PC-9 (cell line): ENCODE measurements at regions not wholly inside any gene's neighbourhood (a gene's known extent, or its start where the extent isn't known, plus 50 kb on each side); places are given as distances from the start of the nearest gene placed in this dataset.

ENCODE experiments used
- BruUV-seq: library from RNA; stranded (reverse); fragments of 400-500 nt; replicated peaks from 2 replicates; lab custom pipeline; 2021; lab: Mats Ljungman, UMichigan
- CTCF ChIA-PET: fragments of 300-600 bp; sonication (Branson Sonifier 250); formaldehyde crosslinking; loops from one replicate; lab custom pipeline; 2022; ENCODE audit warnings: antibody characterized with exemption; lab: Charles Lee
- POLR2A ChIA-PET: fragments of 300-600 bp; sonication (Branson Sonifier 250); formaldehyde crosslinking; loops from one replicate; lab custom pipeline; 2022; ENCODE audit warnings: antibody characterized with exemption; ENCODE audit not compliant: unreplicated experiment; lab: Charles Lee
- DNase-seq, 2 experiments: peaks; one replicate each; pipeline versions ENCODE4 v3.0.0 to v3.0.0-alpha.2; 2015 to 2022; ENCODE audit warnings: mixed read lengths in 1 of 2
- H2AFZ ChIP-seq: fragments of 200-600 bp; sonication (generic); 2 replicates; pipeline ENCODE4 v1.8.1; 2017; ENCODE audit warnings: antibody characterized with exemption
- H3F3A ChIP-seq: fragments of 200-600 bp; sonication (generic); 2 replicates; pipeline ENCODE4 v1.8.1; 2017; ENCODE audit warnings: antibody characterized with exemption, mild to moderate bottlenecking, low read depth; ENCODE audit not compliant: insufficient read depth
- H3K27ac ChIP-seq: fragments of 200-600 bp; sonication (generic); 2 replicates; pipeline ENCODE4 v1.6.1; 2016; ENCODE audit warnings: mixed run types
- H3K27me3 ChIP-seq: fragments of 200-600 bp; sonication (generic); 2 replicates; pipeline ENCODE4 v1.6.1; 2016; ENCODE audit warnings: low read depth, mixed run types; ENCODE audit not compliant: insufficient read depth
- H3K36me3 ChIP-seq: fragments of 200-600 bp; sonication (generic); 2 replicates; pipeline ENCODE4 v1.6.1; 2016; ENCODE audit warnings: low read depth, mixed run types
- H3K4me1 ChIP-seq: fragments of 200-600 bp; sonication (generic); replicated peaks from 2 replicates; pipeline ENCODE4 v1.6.1; 2016; ENCODE audit warnings: mixed run types; ENCODE audit not compliant: insufficient read depth
- H3K4me2 ChIP-seq: fragments of 200-600 bp; sonication (generic); 2 replicates; pipeline ENCODE4 v1.6.1; 2017; ENCODE audit warnings: mixed run types
- H3K4me3 ChIP-seq: fragments of 200-600 bp; sonication (generic); 2 replicates; pipeline ENCODE4 v1.6.1; 2016; ENCODE audit warnings: mixed run types
- H3K79me2 ChIP-seq: fragments of 200-600 bp; sonication (generic); 2 replicates; pipeline ENCODE4 v1.6.1; 2017; ENCODE audit warnings: low read depth, mixed run types
- H3K9me2 ChIP-seq: fragments of 200-600 bp; sonication (generic); 2 replicates; pipeline ENCODE4 v1.8.1; 2017; ENCODE audit warnings: mild to moderate bottlenecking; ENCODE audit not compliant: insufficient read depth
- H3K9me3 ChIP-seq: fragments of 200-600 bp; sonication (generic); 2 replicates; pipeline ENCODE4 v1.8.1; 2016; ENCODE audit warnings: low read depth; ENCODE audit not compliant: insufficient read depth
- H4K20me1 ChIP-seq: fragments of 200-600 bp; sonication (generic); 2 replicates; pipeline ENCODE4 v1.8.1; 2017; ENCODE audit not compliant: insufficient read depth
- CTCF ChIP-seq: fragments of 200-600 bp; sonication (generic); conservative IDR thresholded peaks from 2 replicates; pipeline ENCODE4 v1.6.1; 2017; ENCODE audit warnings: mixed run types, antibody characterized with exemption, mild to moderate bottlenecking, moderate library complexity
- EZH2 ChIP-seq: fragments of 200-600 bp; sonication (generic); IDR thresholded peaks from 2 replicates; pipeline ENCODE4 v1.8.0; 2017; ENCODE audit warnings: antibody characterized with exemption, low read depth
- intact Hi-C: fragments of 100-400 bp; cut with micrococcal nuclease; formaldehyde crosslinking; loops from one replicate; pipeline ENCODE4 v1.10.0; 2022; ENCODE audit not compliant: unreplicated experiment

- peak; percentile 39 for TF ChIP-seq CTCF
- no peak for TF ChIP-seq EZH2
- H3K4me2 ChIP-seq = no peak overlapping the region
- no peak for DNase-seq
- ChIA-PET CTCF (no interaction called here), POLR2A (no interaction called here)
- no peaks in the 10 kb centered on the region for H4K20me1 ChIP-seq
- H3K27ac ChIP-seq = no peak overlapping the region
- no peaks in the 10 kb centered on the region for H3F3A ChIP-seq
- H3K4me3 ChIP-seq = no peak overlapping the region
- H3K36me3 ChIP-seq = no peaks in the 10 kb centered on the region
- H3K4me1 ChIP-seq = no peaks in the 10 kb centered on the region
- H3K27me3 ChIP-seq = no peaks in the 10 kb centered on the region
- no peaks in the 10 kb centered on the region for H3K9me3 ChIP-seq
- intact Hi-C loops = loop anchor here (2.0 to 5.0 kb wide), 2 partner anchors 68 to 111 kb away; no protein-coding TSS in a partner anchor
- H3K79me2 ChIP-seq = no peaks in the 10 kb centered on the region
- no TSS peak for BruUV-seq
- H3K9me2 ChIP-seq = no peaks in the 10 kb centered on the region
- no peak overlapping the region for H2AFZ ChIP-seq
Observed at GRCh38 chr2:183359867-183360266, 235.6 kb downstream of the NUP35 start.

- no TSS peak for BruUV-seq
- H3K4me1 ChIP-seq = no peaks in the 10 kb centered on the region
- no peak overlapping the region for H3K4me3 ChIP-seq
- intact Hi-C loops = no loop called here
- H3K9me3 ChIP-seq = no peaks in the 10 kb centered on the region
- ChIA-PET POLR2A (no interaction called here), CTCF (no interaction called here)
- no peaks in the 10 kb centered on the region for H3K9me2 ChIP-seq
- H3K79me2 ChIP-seq = no peaks in the 10 kb centered on the region
- no peak overlapping the region for H3K27ac ChIP-seq
- H3K4me2 ChIP-seq = no peak overlapping the region
- H3K36me3 ChIP-seq = no peaks in the 10 kb centered on the region
- H3F3A ChIP-seq = no peaks in the 10 kb centered on the region
- no peaks in the 10 kb centered on the region for H4K20me1 ChIP-seq
- H3K27me3 ChIP-seq = no peaks in the 10 kb centered on the region
- TF ChIP-seq CTCF (no peak), EZH2 (no peak)
- H2AFZ ChIP-seq = no peak overlapping the region
- no peak for DNase-seq
Observed at GRCh38 chr2:183371545-183371944, 247.3 kb downstream of the NUP35 start.

DNA sequence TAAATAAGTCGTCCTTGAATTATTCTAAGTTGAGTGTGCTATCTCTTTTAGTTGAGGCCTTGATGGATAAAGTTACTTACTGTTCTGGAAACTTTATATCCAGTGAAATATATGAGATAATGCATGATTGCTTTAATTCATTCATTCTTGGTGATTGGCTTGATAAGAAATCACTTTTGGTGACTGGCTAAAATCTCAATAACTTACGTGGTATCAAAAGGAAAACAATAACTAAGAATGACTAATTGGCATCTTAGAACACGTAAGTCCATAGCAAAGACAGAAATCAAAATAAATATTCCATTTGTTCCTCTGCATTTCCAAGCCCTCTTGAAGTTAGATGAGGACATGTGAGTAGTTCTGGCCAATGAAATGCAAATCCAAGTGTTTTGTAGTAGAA is 251.6 kb downstream of the NUP35 start:
- intact Hi-C loops = no loop called here
- no peak for TF ChIP-seq CTCF
- no peak for DNase-seq
- H2AFZ ChIP-seq = no peak overlapping the region
- H3K4me1 ChIP-seq = no peaks in the 10 kb centered on the region
- no peak overlapping the region for H3K4me2 ChIP-seq
- no peaks in the 10 kb centered on the region for H3K9me2 ChIP-seq
- no peaks in the 10 kb centered on the region for H3K36me3 ChIP-seq
- ChIA-PET POLR2A (no interaction called here), CTCF (no interaction called here)
- H3K9me3 ChIP-seq = no peaks in the 10 kb centered on the region; the same call in 1 of the 2 replicates
- no peaks in the 10 kb centered on the region for H3F3A ChIP-seq
- BruUV-seq = no TSS peak
- no peaks in the 10 kb centered on the region for H4K20me1 ChIP-seq
- H3K27ac ChIP-seq = no peak overlapping the region
- no peaks in the 10 kb centered on the region for H3K79me2 ChIP-seq
- H3K27me3 ChIP-seq = no peaks in the 10 kb centered on the region
- H3K4me3 ChIP-seq = no peak overlapping the region
